ENCODE measurements at regions not wholly inside any gene's neighbourhood (a gene's known extent, or its start where the extent isn't known, plus 50 kb on each side); places are given as distances from the start of the nearest gene placed in this dataset.

DNA sequence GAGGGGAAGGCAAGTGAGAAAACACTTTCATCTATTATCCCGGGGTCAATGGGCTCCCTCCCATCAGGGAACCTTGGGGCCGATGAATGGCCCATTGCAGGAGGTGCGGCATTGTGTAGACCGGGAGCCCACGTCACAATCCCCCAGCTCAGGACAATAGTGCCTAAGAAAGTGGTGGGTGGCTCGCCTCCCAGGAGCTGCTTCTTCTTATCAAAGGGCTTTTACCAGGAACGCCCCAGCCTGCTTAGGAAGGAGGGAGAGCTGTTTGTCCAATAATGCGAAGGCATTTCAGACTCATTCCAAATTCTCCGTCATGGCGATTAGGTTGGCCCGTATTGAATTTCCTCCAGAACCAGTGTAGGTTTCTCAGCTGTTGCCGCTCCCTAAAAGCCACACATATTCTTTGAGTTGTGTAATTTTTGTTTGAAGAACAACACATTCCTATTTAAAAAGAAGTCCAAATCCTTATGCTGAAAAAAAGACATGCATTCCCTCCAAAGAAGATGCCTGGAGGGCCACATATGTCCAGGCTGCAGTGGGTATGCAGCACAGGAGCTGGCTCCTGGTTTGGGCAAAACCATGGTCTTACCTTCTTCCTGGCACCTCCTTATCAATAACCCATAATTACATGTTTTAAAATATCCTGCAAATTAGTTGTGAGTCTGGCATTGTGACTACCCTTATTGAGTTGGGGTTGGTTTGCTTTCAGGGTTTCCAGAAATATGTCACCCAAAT, 264.7 kb downstream of the MYCN start:
- H2AFZ ChIP-seq (ENCODE audit: low read length) = no peak overlapping the region
- H3K79me1 ChIP-seq (ENCODE audit: low read depth, low read length) = no peaks in the 10 kb centered on the region; the same call in 1 of the 2 replicates
- H3K4ac ChIP-seq (replicated peaks; ENCODE audit: insufficient read length, low read depth, low read length) = no peak overlapping the region
- H3K4me1 ChIP-seq (replicated peaks in 1 of 4; ENCODE audit: control insufficient read depth in 3 of 4, insufficient read depth in 4 of 4, low read length in 3 of 4) = peaks cover 0 to 2% (median under 1%) of the 10 kb centered on the region in 4 experiments; a peak in 3 of 7 replicates
- H3K56ac ChIP-seq (replicated peaks; ENCODE audit: insufficient read length, low read depth, low read length) = no peak overlapping the region
- no peaks in the 10 kb centered on the region for H4K20me1 ChIP-seq (replicated peaks in 1 of 2; ENCODE audit: control insufficient read depth in 1 of 2, insufficient read depth in 2 of 2, low read length in 2 of 2)
- no peak overlapping the region for H2BK120ac ChIP-seq (replicated peaks; ENCODE audit: low read depth, low read length)
- FAIRE-seq = no peak
- WGBS, 2 experiments (ENCODE audit: extremely low coverage in 1 of 2, insufficient coverage in 1 of 2, insufficient read length in 1 of 2, insufficient replicate concordance in 2 of 2, low coverage in 1 of 2, low lambda C conversion rate in 2 of 2, missing lambda C conversion rate in 1 of 2) = 88% methylated on average over 12 of the region's 12 CpGs; no CpG with 5 or more reads in 1 of the 2 experiments
- H3K23me2 ChIP-seq (ENCODE audit: low read depth, low read length) = no peaks in the 10 kb centered on the region
- no peak overlapping the region for H3K9ac ChIP-seq (replicated peaks in 1 of 4; ENCODE audit: extremely low read depth in 1 of 4, low read depth in 3 of 4, low read length in 3 of 4)
- no peak overlapping the region for H2BK5ac ChIP-seq (ENCODE audit: low read depth, low read length)
- no peaks in the 10 kb centered on the region for H3K27me3 ChIP-seq (replicated peaks in 1 of 4; ENCODE audit: control insufficient read depth in 3 of 4, extremely low read depth in 1 of 4, insufficient read depth in 3 of 4, low read length in 3 of 4)
- H3K36me3 ChIP-seq (ENCODE audit: control insufficient read depth in 2 of 4, insufficient read depth in 4 of 4, low read length in 3 of 4) = no peaks in the 10 kb centered on the region
- no peak overlapping the region for H3K14ac ChIP-seq (ENCODE audit: insufficient read length)
- H2AK5ac ChIP-seq (ENCODE audit: low read depth, low read length) = no peak overlapping the region
- CTCF ChIA-PET (ENCODE audit: partially characterized antibody) = interaction anchor here (1.8 to 2.6 kb wide), 3 partner anchors 10 to 77 kb away, joined by 5 to 12 read pairs (median 7); no protein-coding TSS in a partner anchor
- no peaks in the 10 kb centered on the region for H3K9me3 ChIP-seq (ENCODE audit: insufficient read depth in 2 of 2, low read depth in 1 of 2, low read length in 1 of 2)
- no peaks in the 10 kb centered on the region for H3K79me2 ChIP-seq (ENCODE audit: control insufficient read depth in 1 of 2, insufficient read depth in 2 of 2, low read length in 2 of 2)
- no peak overlapping the region for H4K8ac ChIP-seq (ENCODE audit: extremely low read depth, insufficient read depth, low read length)
- H2BK12ac ChIP-seq (ENCODE audit: low read depth, low read length) = no peak overlapping the region
- TF ChIP-seq BACH1 (IDR thresholded peaks at IDR 0.05; ENCODE audit: low read length) = no peak
- TF ChIP-seq, protein P1, sequence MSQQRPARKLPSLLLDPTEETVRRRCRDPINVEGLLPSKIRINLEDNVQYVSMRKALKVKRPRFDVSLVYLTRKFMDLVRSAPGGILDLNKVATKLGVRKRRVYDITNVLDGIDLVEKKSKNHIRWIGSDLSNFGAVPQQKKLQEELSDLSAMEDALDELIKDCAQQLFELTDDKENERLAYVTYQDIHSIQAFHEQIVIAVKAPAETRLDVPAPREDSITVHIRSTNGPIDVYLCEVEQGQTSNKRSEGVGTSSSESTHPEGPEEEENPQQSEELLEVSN (IDR thresholded peaks at IDR 0.05) = no peak
- TF ChIP-seq POLR2A (IDR thresholded peaks at IDR 0.05; ENCODE audit: control extremely low read depth in 1 of 2, low read depth in 2 of 2, low read length in 2 of 2) = no peak
- TF ChIP-seq POU5F1 (IDR thresholded peaks at IDR 0.05; ENCODE audit: low read depth, low read length) = no peak
- no peak for TF ChIP-seq SP1 (IDR thresholded peaks at IDR 0.05; ENCODE audit: low read depth, low read length)
- no peak for TF ChIP-seq SAP30 (IDR thresholded peaks at IDR 0.05; ENCODE audit: insufficient read depth, insufficient replicate concordance, low read length)
- no peak for TF ChIP-seq CREB1 (IDR thresholded peaks at IDR 0.05)
- H4K5ac ChIP-seq (ENCODE audit: insufficient read length, low read depth, low read length) = no peak overlapping the region
- no peak overlapping the region for H3K18ac ChIP-seq (ENCODE audit: extremely low read depth, low read length)
- DNase-seq (ENCODE audit: low read depth in 1 of 2, low spot score in 2 of 2) = no peak
- no peak overlapping the region for H4K91ac ChIP-seq (replicated peaks; ENCODE audit: insufficient read length, low read length)
- H3K4me2 ChIP-seq (ENCODE audit: insufficient read depth in 1 of 2, low read depth in 2 of 2, low read length in 2 of 2) = no peak overlapping the region
- no peak overlapping the region for H3K27ac ChIP-seq (ENCODE audit: low read depth, low read length)
- POLR2A ChIA-PET (ENCODE audit: partially characterized antibody) = no interaction called here
- H3K4me3 ChIP-seq (ENCODE audit: extremely low read depth in 1 of 4, insufficient read depth in 2 of 4, low read depth in 3 of 4, low read length in 4 of 4) = no peak overlapping the region
- H2BK15ac ChIP-seq (ENCODE audit: low read length) = 0 out of 2 replicates have a peak overlapping the region, but pooled peaks have one; percentile 40
- no peak overlapping the region for H3K23ac ChIP-seq (ENCODE audit: insufficient read length)
- no peak overlapping the region for H2BK20ac ChIP-seq (ENCODE audit: low read length)

Measured in H1 (cell line).